Vagina (tissue), 2 donors: ENCODE measurements at regions not wholly inside any gene's neighbourhood (a gene's known extent, or its start where the extent isn't known, plus 50 kb on each side); places are given as distances from the start of the nearest gene placed in this dataset.

Source experiments
- DNase-seq, 2 donors: peaks; one replicate each; pipeline ENCODE4 v3.0.0-alpha.2; 2017; ENCODE audit errors: extremely low spot score in 2 of 2
- H3K27ac ChIP-seq: fragments of 200-600 bp; sonication (generic); one replicate; pipeline ENCODE4 v1.5.1; 2019
- H3K27me3 ChIP-seq: fragments of 200-600 bp; sonication (generic); one replicate; pipeline ENCODE4 v1.5.1; 2019
- H3K36me3 ChIP-seq, 2 donors: fragments of 200-600 bp; sonication (generic); one replicate each; pipeline ENCODE4 v1.5.1; 2017 to 2019
- H3K4me1 ChIP-seq: fragments of 200-600 bp; sonication (generic); one replicate; pipeline ENCODE4 v1.5.1; 2019
- H3K4me3 ChIP-seq, 2 donors: fragments of 200-600 bp; sonication (generic); 1 replicate in 1 of 2; 2 replicates in 1 of 2; pipeline ENCODE4 v1.5.1; 2016 to 2019
- H3K9me3 ChIP-seq: fragments of 200-600 bp; sonication (generic); one replicate; pipeline ENCODE4 v1.5.1; 2019
- CTCF ChIP-seq, 3 experiments: fragments of 450-650 bp in 2 of 3; fragments of 200-600 bp in 1 of 3; sonication (generic) in 1 of 3; IDR thresholded peaks; one replicate each; pipeline ENCODE4 v1.5.1; 2017 to 2019; ENCODE audit warnings: antibody characterized with exemption in 3 of 3, mild to moderate bottlenecking in 2 of 3, moderate library complexity in 2 of 3
- POLR2A ChIP-seq, 2 donors: fragments of 450-650 bp; IDR thresholded peaks; one replicate each; pipeline ENCODE4 v1.6.1; 2017; ENCODE audit warnings: antibody characterized with exemption in 2 of 2, mild to moderate bottlenecking in 2 of 2, moderate library complexity in 2 of 2
- POLR2AphosphoS5 ChIP-seq, 2 donors: sonication (generic); formaldehyde crosslinking; IDR thresholded peaks; one replicate each; pipeline ENCODE4 v1.9.0; 2017; ENCODE audit warnings: antibody characterized with exemption in 2 of 2, mild to moderate bottlenecking in 2 of 2, low read depth in 1 of 2; ENCODE audit not compliant: insufficient read depth in 1 of 2
- intact Hi-C: fragments of 100-400 bp; cut with DNase I; formaldehyde crosslinking; loops from one replicate; pipeline ENCODE4 v1.15.1; 2023

DNA sequence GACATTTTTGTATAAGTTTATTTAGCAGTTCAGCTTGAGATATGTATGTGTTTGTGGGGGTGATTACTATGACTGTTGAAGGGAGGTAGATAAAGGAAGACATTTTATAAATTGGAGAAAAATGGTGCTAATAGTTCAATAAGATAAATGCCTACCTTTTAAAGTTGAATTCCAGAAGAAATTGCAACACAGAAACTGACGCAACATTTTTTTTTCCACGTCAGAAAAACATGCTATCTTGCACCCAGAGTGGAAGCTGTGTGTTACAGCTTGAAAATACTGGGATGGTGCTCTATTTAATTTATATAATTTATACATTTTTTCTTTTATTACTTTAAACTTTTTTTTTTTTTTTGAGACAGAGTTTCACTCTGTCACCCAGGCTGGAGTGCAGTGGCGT, 171.7 kb downstream of the WNT5A start:
- no peaks in the 10 kb centered on the region for H3K9me3 ChIP-seq
- H3K4me1 ChIP-seq: no peaks in the 10 kb centered on the region
- no peak overlapping the region for H3K4me3 ChIP-seq
- intact Hi-C loops: no loop called here
- TF ChIP-seq POLR2A (IDR thresholded peaks at IDR 0.05) (no peak), CTCF (IDR thresholded peaks at IDR 0.05) (no peak), POLR2AphosphoS5 (IDR thresholded peaks at IDR 0.05; ENCODE audit: insufficient read depth in 1 of 2, low read depth in 1 of 2) (no peak)
- no peaks in the 10 kb centered on the region for H3K27me3 ChIP-seq
- no peak for DNase-seq
- H3K36me3 ChIP-seq: no peaks in the 10 kb centered on the region
- no peak overlapping the region for H3K27ac ChIP-seq

- H3K27me3 ChIP-seq: no peaks in the 10 kb centered on the region
- H3K9me3 ChIP-seq: no peaks in the 10 kb centered on the region
- TF ChIP-seq POLR2AphosphoS5 (IDR thresholded peaks at IDR 0.05; ENCODE audit: insufficient read depth in 1 of 2, low read depth in 1 of 2) (no peak), CTCF (IDR thresholded peaks at IDR 0.05) (no peak), POLR2A (IDR thresholded peaks at IDR 0.05) (no peak)
- intact Hi-C loops: no loop called here
- no peak overlapping the region for H3K4me3 ChIP-seq
- no peak overlapping the region for H3K27ac ChIP-seq
- DNase-seq: no peak
- no peaks in the 10 kb centered on the region for H3K36me3 ChIP-seq
- no peaks in the 10 kb centered on the region for H3K4me1 ChIP-seq
These were observed 173.4 kb downstream of the WNT5A start for GRCh38 chr3:55313666-55314065.

DNA sequence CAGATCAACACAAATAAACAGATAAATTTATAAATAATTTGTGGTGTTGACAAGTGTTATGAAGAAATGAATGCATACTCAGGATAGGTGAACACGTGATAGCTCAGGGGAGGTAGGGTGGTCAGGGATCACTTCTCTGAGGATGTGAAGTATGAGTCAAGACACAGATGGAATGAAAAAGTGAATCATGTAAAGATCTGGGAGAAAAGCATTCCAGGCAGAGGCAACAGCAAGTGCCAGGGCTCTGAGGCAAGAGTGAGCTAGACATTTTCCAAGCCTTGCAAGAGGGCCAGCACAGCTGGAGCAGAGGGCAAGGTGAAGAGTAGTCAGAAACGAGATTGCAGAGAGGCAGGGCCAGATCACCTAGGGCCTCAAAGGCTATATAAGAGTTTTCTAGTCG, 177.8 kb downstream of the WNT5A start:
- H3K36me3 ChIP-seq: no peaks in the 10 kb centered on the region
- peaks cover 8% of the 10 kb centered on the region for H3K4me1 ChIP-seq
- no peak overlapping the region for H3K4me3 ChIP-seq
- no peak overlapping the region for H3K27ac ChIP-seq
- DNase-seq: no peak
- no peaks in the 10 kb centered on the region for H3K9me3 ChIP-seq
- no peak for TF ChIP-seq POLR2AphosphoS5 (IDR thresholded peaks at IDR 0.05; ENCODE audit: insufficient read depth in 1 of 2, low read depth in 1 of 2)
- TF ChIP-seq POLR2A (IDR thresholded peaks at IDR 0.05): no peak
- no peak for TF ChIP-seq CTCF (IDR thresholded peaks at IDR 0.05)
- intact Hi-C loops: no loop called here
- no peaks in the 10 kb centered on the region for H3K27me3 ChIP-seq

DNA sequence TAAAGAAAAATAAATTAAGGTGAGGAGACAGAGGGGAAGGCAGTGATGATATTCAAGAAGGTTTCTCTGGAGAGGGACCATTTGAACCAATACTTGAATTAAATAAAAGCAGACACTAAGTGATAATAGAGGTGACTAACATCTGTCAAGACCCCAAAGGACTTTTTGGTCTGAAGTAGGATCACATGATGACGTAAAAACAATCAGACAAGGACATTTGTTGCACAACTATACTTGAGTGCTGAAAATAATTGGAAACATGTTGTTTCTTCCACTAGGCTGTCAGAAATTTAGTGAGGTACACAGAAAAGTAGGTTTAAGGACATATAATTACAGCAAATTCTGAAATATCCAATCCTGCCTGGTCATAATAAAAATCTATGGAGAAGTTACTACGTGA, 179.5 kb downstream of the WNT5A start:
- Histone ChIP-seq H3K4me3 (no peak overlapping the region), H3K9me3 (no peaks in the 10 kb centered on the region), H3K27me3 (no peaks in the 10 kb centered on the region), H3K4me1 (peaks cover 8% of the 10 kb centered on the region), H3K27ac (no peak overlapping the region), H3K36me3 (no peaks in the 10 kb centered on the region)
- intact Hi-C loops: no loop called here
- DNase-seq: no peak
- no peak for TF ChIP-seq POLR2AphosphoS5 (IDR thresholded peaks at IDR 0.05; ENCODE audit: insufficient read depth in 1 of 2, low read depth in 1 of 2)
- TF ChIP-seq CTCF (IDR thresholded peaks at IDR 0.05): no peak
- TF ChIP-seq POLR2A (IDR thresholded peaks at IDR 0.05): no peak

- no peaks in the 10 kb centered on the region for H3K9me3 ChIP-seq
- no peak overlapping the region for H3K4me3 ChIP-seq
- DNase-seq: no peak
- H3K27me3 ChIP-seq: no peaks in the 10 kb centered on the region
- H3K36me3 ChIP-seq: no peaks in the 10 kb centered on the region
- TF ChIP-seq POLR2AphosphoS5 (IDR thresholded peaks at IDR 0.05; ENCODE audit: insufficient read depth in 1 of 2, low read depth in 1 of 2) (no peak), POLR2A (IDR thresholded peaks at IDR 0.05) (no peak), CTCF (IDR thresholded peaks at IDR 0.05) (no peak)
- intact Hi-C loops: no loop called here
- H3K27ac ChIP-seq: no peak overlapping the region
- H3K4me1 ChIP-seq: peaks cover 8% of the 10 kb centered on the region
These were observed 181.2 kb downstream of the WNT5A start for GRCh38 chr3:55305696-55306485.
